ENCODE measurements at regions not wholly inside any gene's neighbourhood (a gene's known extent, or its start where the extent isn't known, plus 50 kb on each side); places are given as distances from the start of the nearest gene placed in this dataset.

- no peak for TF ChIP-seq CTCF (IDR thresholded peaks at IDR 0.05; ENCODE audit: low read depth, low read length)
- TF ChIP-seq POLR2A (IDR thresholded peaks at IDR 0.05; ENCODE audit: extremely low read depth, insufficient read length): no peak
- H3K4me3 ChIP-seq (ENCODE audit: low read depth, low read length): no peak overlapping the region
- no peak for DNase-seq (ENCODE audit: low read depth)
Observed at GRCh38 chr5:38709678-38710306, 136.0 kb upstream of the OSMR start.

GRCh38 chr5:38710627-38711026 lies 135.2 kb upstream of the OSMR start:
- DNase-seq (ENCODE audit: low read depth): no peak
- H3K4me3 ChIP-seq (ENCODE audit: low read depth, low read length): no peak overlapping the region
- TF ChIP-seq MAX (IDR thresholded peaks at IDR 0.05; ENCODE audit: low read depth, low read length) (no peak), POLR2A (IDR thresholded peaks at IDR 0.05; ENCODE audit: extremely low read depth, insufficient read length) (no peak)

- H3K4me3 ChIP-seq (ENCODE audit: low read depth, low read length): no peak overlapping the region
- no peak for DNase-seq (ENCODE audit: low read depth)
- no peak for TF ChIP-seq MAX (IDR thresholded peaks at IDR 0.05; ENCODE audit: low read depth, low read length)
- TF ChIP-seq CTCF (IDR thresholded peaks at IDR 0.05; ENCODE audit: low read depth, low read length): no peak
- TF ChIP-seq MYC (IDR thresholded peaks at IDR 0.05; ENCODE audit: low read depth, low read length): no peak
Observed at GRCh38 chr5:38712391-38712790, 133.4 kb upstream of the OSMR start.

DNA sequence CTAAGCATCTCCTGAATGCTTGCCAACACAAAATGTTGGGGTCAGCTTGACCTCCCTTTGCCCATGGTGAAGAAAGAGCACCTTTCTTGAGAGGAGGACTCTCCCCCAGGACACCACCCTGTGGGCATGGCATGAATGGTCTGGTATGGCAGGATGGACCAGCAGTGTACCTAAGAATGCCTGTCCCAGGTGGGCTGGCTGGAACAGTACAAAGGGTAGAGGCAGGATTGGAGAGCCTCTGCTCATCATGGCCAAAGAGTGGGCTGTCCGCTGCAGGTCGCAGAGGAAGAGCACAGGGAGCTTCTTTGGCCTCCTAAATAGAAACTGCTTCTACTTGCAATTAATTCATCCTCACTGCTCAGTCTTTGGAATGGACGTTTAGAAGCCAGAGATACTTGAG lies 131.6 kb upstream of the OSMR start:
- no peak overlapping the region for H3K4me3 ChIP-seq (ENCODE audit: low read depth, low read length)
- DNase-seq (ENCODE audit: low read depth): no peak
- no peak for TF ChIP-seq MYC (IDR thresholded peaks at IDR 0.05; ENCODE audit: low read depth, low read length)
- no peak for TF ChIP-seq CTCF (IDR thresholded peaks at IDR 0.05; ENCODE audit: low read depth, low read length)
- no peak for TF ChIP-seq MAX (IDR thresholded peaks at IDR 0.05; ENCODE audit: low read depth, low read length)
- TF ChIP-seq POLR2A (IDR thresholded peaks at IDR 0.05; ENCODE audit: extremely low read depth, insufficient read length): no peak

GRCh38 chr5:38714703-38715355 lies 131.0 kb upstream of the OSMR start:
- H3K4me3 ChIP-seq (ENCODE audit: low read depth, low read length): no peak overlapping the region
- no peak for TF ChIP-seq MAX (IDR thresholded peaks at IDR 0.05; ENCODE audit: low read depth, low read length)
- no peak for TF ChIP-seq CTCF (IDR thresholded peaks at IDR 0.05; ENCODE audit: low read depth, low read length)
- no peak for TF ChIP-seq MYC (IDR thresholded peaks at IDR 0.05; ENCODE audit: low read depth, low read length)
- no peak for TF ChIP-seq POLR2A (IDR thresholded peaks at IDR 0.05; ENCODE audit: extremely low read depth, insufficient read length)
- no peak for DNase-seq (ENCODE audit: low read depth)

DNA sequence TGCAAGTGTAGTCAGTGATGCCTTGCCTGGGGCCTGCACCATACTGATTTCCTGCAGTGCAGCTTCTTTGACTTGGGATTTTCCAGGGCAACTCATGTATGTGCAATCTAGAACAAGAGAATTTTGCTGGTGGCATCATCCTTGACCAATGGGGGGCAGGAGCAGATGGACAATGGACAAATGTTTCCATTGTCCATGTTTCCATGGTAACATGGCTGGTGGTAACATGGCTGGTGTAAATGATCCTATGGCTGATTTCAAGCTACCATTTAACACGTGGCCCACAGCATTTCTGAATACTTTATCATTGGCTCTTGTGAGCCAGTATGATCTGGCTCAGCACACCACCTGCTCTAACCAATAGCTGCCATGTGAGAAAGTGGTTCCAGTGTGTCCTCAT lies 130.1 kb upstream of the OSMR start:
- DNase-seq (ENCODE audit: low read depth): no peak
- TF ChIP-seq POLR2A (IDR thresholded peaks at IDR 0.05; ENCODE audit: extremely low read depth, insufficient read length): no peak
- TF ChIP-seq MAX (IDR thresholded peaks at IDR 0.05; ENCODE audit: low read depth, low read length): no peak
- TF ChIP-seq CTCF (IDR thresholded peaks at IDR 0.05; ENCODE audit: low read depth, low read length): no peak
- TF ChIP-seq MYC (IDR thresholded peaks at IDR 0.05; ENCODE audit: low read depth, low read length): no peak
- no peak overlapping the region for H3K4me3 ChIP-seq (ENCODE audit: low read depth, low read length)

Measured in NB4 (cell line).